Activated naive CD4-positive, alpha-beta T cell (primary cell): ENCODE measurements at regions not wholly inside any gene's neighbourhood (a gene's known extent, or its start where the extent isn't known, plus 50 kb on each side); places are given as distances from the start of the nearest gene placed in this dataset.
A peak's percentile ranks its signal among the peaks of the same experiment; 100 is the strongest.

Source experiments
- DNase-seq, 4 experiments: peaks; one replicate each; lab custom pipeline; 2025; lab: John Stamatoyannopoulos, UW

- no peak for DNase-seq
Measured at GRCh38 chr11:95353706-95354105, 122.7 kb upstream of the SESN3 start.

GRCh38 chr11:95352733-95353346 is 121.8 kb upstream of the SESN3 start:
- no peak for DNase-seq

GRCh38 chr11:95349345-95349942 is 118.4 kb upstream of the SESN3 start:
- DNase-seq: no peak

GRCh38 chr11:95346265-95346664 is 115.3 kb upstream of the SESN3 start:
- DNase-seq: no peak

GRCh38 chr11:95345651-95346050 is 114.6 kb upstream of the SESN3 start:
- no peak for DNase-seq

GRCh38 chr11:95344932-95345642 is 114.1 kb upstream of the SESN3 start:
- DNase-seq: no peak

GRCh38 chr11:95341221-95341620 is 110.2 kb upstream of the SESN3 start:
- DNase-seq: no peak

- DNase-seq: no peak
Measured at GRCh38 chr11:95339086-95339901, 108.3 kb upstream of the SESN3 start.

GRCh38 chr11:95338430-95338991 is 107.5 kb upstream of the SESN3 start:
- DNase-seq: no peak

- no peak for DNase-seq
Measured at GRCh38 chr11:95337972-95338429, 107.0 kb upstream of the SESN3 start.

- peak in 2 of 4 experiments; percentile 6 to 28 for DNase-seq
Measured at GRCh38 chr11:95337175-95337957, 106.4 kb upstream of the SESN3 start.

GRCh38 chr11:95335989-95336388 is 105.0 kb upstream of the SESN3 start:
- DNase-seq: no peak

GRCh38 chr11:95331161-95331560 is 100.2 kb upstream of the SESN3 start:
- no peak for DNase-seq

GRCh38 chr11:95330302-95330701 is 99.3 kb upstream of the SESN3 start:
- DNase-seq: no peak

GRCh38 chr11:95327273-95327948 is 96.4 kb upstream of the SESN3 start:
- no peak for DNase-seq

- no peak for DNase-seq
Measured at GRCh38 chr11:95325777-95326258, 94.8 kb upstream of the SESN3 start.

- no peak for DNase-seq
Measured at GRCh38 chr11:95324826-95325225, 93.8 kb upstream of the SESN3 start.

- no peak for DNase-seq
Measured at GRCh38 chr11:95322539-95322938, 91.5 kb upstream of the SESN3 start.

- no peak for DNase-seq
Measured at GRCh38 chr11:95318498-95318897, 87.5 kb upstream of the SESN3 start.

- DNase-seq: no peak
Measured at GRCh38 chr11:95308512-95309035, 77.6 kb upstream of the SESN3 start.
